ENCODE measurements at regions not wholly inside any gene's neighbourhood (a gene's known extent, or its start where the extent isn't known, plus 50 kb on each side); places are given as distances from the start of the nearest gene placed in this dataset.

DNA sequence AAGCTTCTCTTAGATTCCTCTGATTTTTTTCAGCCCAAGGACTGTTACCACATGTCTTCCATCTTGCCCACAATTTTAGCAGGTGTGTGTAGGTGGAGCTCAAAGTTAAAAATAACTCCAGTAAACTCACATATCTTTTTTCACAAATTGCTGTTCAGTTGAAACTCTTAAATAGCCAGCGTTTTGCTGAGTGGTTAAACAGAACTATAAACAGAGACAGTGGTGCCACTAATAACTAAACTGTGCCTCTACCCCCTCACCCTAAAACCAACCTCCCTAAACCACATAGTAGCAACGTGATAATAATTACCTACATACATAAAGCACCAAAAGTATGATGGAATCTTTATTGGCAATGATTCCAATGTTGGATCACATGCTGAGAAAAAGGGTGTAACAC is 525.1 kb downstream of the PDCD6IP start:
- TF ChIP-seq POLR2A (IDR thresholded peaks at IDR 0.05; ENCODE audit: low read length) (no peak), GATA1 (IDR thresholded peaks at IDR 0.05; ENCODE audit: low read depth, low read length) (no peak)
